ENCODE measurements at regions not wholly inside any gene's neighbourhood (a gene's known extent, or its start where the extent isn't known, plus 50 kb on each side); places are given as distances from the start of the nearest gene placed in this dataset.

DNA sequence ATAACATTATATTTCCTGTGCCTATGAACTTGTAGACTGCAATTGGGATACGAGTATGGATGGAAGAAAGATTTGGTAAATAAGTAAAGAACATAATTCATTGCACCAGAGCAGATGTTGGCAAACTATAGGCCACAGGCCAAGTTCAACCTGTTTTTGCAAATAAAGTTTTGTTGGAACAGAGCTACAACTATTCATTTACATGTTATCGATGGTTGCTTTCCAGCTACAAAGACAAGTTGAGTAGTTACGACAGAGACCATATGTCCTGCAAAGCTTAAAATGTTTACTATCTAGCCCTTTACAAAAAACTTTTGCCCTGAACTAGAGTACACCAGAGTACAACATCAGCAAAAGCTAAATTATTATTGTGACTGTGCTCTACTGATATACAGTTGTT lies 169.1 kb upstream of the DMAC1 start:
- ATAC-seq (replicated peaks in 1 of 4) (no peak), DNase-seq (no peak)
- no peak overlapping the region for H3K27ac ChIP-seq (ENCODE audit: low read length)
- Mint-ChIP-seq H3K4me3 (no peak overlapping the region), H3K9me3 (no peaks in the 10 kb centered on the region), H3K4me1 (peaks cover 20 to 25% (median 25%) of the 10 kb centered on the region in 3 donors), H3K36me3 (no peaks in the 10 kb centered on the region), H3K27ac (no peak overlapping the region), H3K27me3 (no peaks in the 10 kb centered on the region)
- H3K9me3 ChIP-seq = no peaks in the 10 kb centered on the region
- no peaks in the 10 kb centered on the region for H3K27me3 ChIP-seq (replicated peaks in 1 of 2; ENCODE audit: control insufficient read depth in 2 of 2, extremely low read depth in 1 of 2, insufficient read depth in 2 of 2, low read length in 1 of 2)
- POLR2A ChIA-PET = no interaction called here
- 100% methylated on average over 2 of the region's 3 CpGs for WGBS (ENCODE audit: insufficient coverage)
- no peak overlapping the region for H3K4me3 ChIP-seq (ENCODE audit: control insufficient read depth in 1 of 2, extremely low read depth in 1 of 2, low read length in 1 of 2)
- H3K36me3 ChIP-seq (ENCODE audit: control insufficient read depth in 2 of 2, extremely low read depth in 1 of 2, insufficient read depth in 1 of 2, low read length in 1 of 2) = no peaks in the 10 kb centered on the region
- CTCF ChIA-PET = no interaction called here
- H3K4me1 ChIP-seq (ENCODE audit: control insufficient read depth in 1 of 2, extremely low read depth in 1 of 2, insufficient read depth in 2 of 2, low read length in 2 of 2) = peaks cover 5 to 8% of the 10 kb centered on the region in 2 experiments

DNA sequence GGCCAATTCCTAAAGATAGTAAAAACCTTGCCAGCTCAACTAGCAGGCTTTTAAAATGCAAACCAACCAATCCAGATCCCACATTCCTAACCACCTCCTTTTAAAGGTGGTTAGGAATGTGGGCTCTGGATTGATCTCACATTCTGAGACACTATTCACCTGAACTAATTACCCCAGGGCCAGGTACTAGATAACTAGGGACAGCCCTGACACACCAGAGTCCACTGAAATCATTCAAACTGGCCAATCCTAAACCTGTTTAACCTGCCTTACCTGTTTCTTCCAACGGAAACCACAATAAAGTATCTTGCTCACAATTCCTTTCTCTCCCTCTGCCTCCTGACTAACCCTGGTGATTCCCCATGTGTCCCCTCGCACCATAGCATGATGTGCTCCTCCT lies 168.3 kb upstream of the DMAC1 start:
- POLR2A ChIA-PET = interaction anchor here in 1 of 2 donors (1.1 kb wide), 1 partner anchor 8 kb away, joined by 4 read pairs; no protein-coding TSS in a partner anchor

DNA sequence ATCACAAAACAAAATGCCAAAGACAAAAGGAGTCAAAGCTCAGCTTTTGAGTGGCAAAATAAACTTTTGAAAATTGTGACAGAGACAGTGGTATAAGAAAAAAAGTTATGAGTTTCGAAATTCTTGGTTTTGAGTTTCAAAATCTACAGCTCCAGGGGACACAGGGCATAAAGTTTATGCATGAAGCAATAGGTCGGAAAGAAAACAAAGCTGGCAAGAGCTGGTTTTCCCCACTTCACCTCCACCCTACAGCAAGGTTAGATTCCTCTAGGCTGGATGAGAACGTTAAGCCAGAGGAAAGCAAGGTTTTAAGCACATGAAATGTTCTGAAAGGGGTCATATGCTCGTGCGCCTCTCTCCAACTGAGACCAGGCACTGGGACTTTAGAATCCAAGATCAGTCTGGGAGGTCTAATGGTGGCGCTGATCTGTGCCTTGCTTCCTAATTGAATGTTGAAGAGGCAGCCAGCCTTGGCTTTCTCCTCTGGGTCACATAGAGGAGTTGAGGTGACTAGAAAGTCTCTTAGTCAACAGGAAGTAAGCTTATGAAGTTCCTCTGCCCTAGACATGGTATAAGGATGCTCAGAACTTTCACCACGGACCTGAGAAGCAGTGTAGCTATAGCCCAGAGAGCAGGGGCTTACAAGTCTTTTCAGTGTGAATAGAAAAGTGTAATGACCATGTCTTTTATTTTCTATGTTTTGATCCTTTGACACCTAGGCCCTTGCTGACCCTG lies 167.7 kb upstream of the DMAC1 start:
- H3K27ac Mint-ChIP-seq = peak overlapping the region in 1 of 2 donors; percentile 53
- CTCF ChIA-PET = no interaction called here

More for the DNA sequence above, 168.3 kb upstream of the DMAC1 start:
- ATAC-seq (replicated peaks in 1 of 4) = no peak
- H3K27ac ChIP-seq (ENCODE audit: low read length) = no peak overlapping the region
- CTCF ChIA-PET = no interaction called here
- DNase-seq = no peak
- peaks cover 0 to 8% of the 10 kb centered on the region in 2 experiments for H3K4me1 ChIP-seq (ENCODE audit: control insufficient read depth in 1 of 2, extremely low read depth in 1 of 2, insufficient read depth in 2 of 2, low read length in 2 of 2)
- WGBS (ENCODE audit: insufficient coverage) = 100% methylated on average over 1 of the region's 2 CpGs
- peaks cover 17 to 18% (median 17%) of the 10 kb centered on the region in 3 donors for H3K4me1 Mint-ChIP-seq
- H3K27me3 ChIP-seq (replicated peaks in 1 of 2; ENCODE audit: control insufficient read depth in 2 of 2, extremely low read depth in 1 of 2, insufficient read depth in 2 of 2, low read length in 1 of 2) = no peaks in the 10 kb centered on the region
- H3K27ac Mint-ChIP-seq = peak overlapping the region in 1 of 2 donors; percentile 53
- no peak overlapping the region for H3K4me3 ChIP-seq (ENCODE audit: control insufficient read depth in 1 of 2, extremely low read depth in 1 of 2, low read length in 1 of 2)
- no peaks in the 10 kb centered on the region for H3K36me3 Mint-ChIP-seq
- no peaks in the 10 kb centered on the region for H3K9me3 Mint-ChIP-seq
- no peak overlapping the region for H3K4me3 Mint-ChIP-seq
- H3K27me3 Mint-ChIP-seq = no peaks in the 10 kb centered on the region
- no peaks in the 10 kb centered on the region for H3K9me3 ChIP-seq
- no peaks in the 10 kb centered on the region for H3K36me3 ChIP-seq (ENCODE audit: control insufficient read depth in 2 of 2, extremely low read depth in 1 of 2, insufficient read depth in 1 of 2, low read length in 1 of 2)

DNA sequence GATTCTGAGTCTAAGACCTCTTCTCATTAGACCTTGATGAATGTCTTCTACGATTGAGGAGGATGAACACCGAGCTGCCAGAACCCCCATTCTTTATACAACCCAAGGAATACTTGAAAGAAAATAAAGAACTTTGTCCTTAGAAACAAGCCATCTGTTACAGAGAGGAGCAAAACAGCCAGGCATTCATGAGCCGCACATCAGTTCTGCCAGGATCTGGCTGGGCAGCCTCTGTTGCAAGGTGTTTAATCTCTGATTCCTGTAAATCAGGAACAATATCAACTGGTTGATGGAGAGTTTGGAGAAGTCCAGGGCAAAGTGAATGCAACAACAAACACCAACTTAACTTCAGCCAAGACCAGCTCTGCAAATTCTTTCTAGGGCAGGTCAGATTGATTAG lies 165.5 kb upstream of the DMAC1 start:
- H3K27ac ChIP-seq (ENCODE audit: low read length) = no peak overlapping the region
- Mint-ChIP-seq H3K27ac (no peak overlapping the region), H3K36me3 (no peaks in the 10 kb centered on the region), H3K4me3 (no peak overlapping the region), H3K4me1 (peaks cover 14 to 17% (median 14%) of the 10 kb centered on the region in 3 donors), H3K27me3 (no peaks in the 10 kb centered on the region), H3K9me3 (no peaks in the 10 kb centered on the region)
- H3K27me3 ChIP-seq (replicated peaks in 1 of 2; ENCODE audit: control insufficient read depth in 2 of 2, extremely low read depth in 1 of 2, insufficient read depth in 2 of 2, low read length in 1 of 2) = no peaks in the 10 kb centered on the region
- ChIA-PET CTCF (no interaction called here), POLR2A (no interaction called here)
- no peak overlapping the region for H3K4me3 ChIP-seq (ENCODE audit: control insufficient read depth in 1 of 2, extremely low read depth in 1 of 2, low read length in 1 of 2)
- no CpG with 5 or more reads among the region's 3 CpGs for WGBS (ENCODE audit: insufficient coverage)
- H3K4me1 ChIP-seq (ENCODE audit: control insufficient read depth in 1 of 2, extremely low read depth in 1 of 2, insufficient read depth in 2 of 2, low read length in 2 of 2) = peaks cover 0 to 8% of the 10 kb centered on the region in 2 experiments
- ATAC-seq (replicated peaks in 1 of 4) = no peak
- H3K9me3 ChIP-seq = no peaks in the 10 kb centered on the region
- no peaks in the 10 kb centered on the region for H3K36me3 ChIP-seq (ENCODE audit: control insufficient read depth in 2 of 2, extremely low read depth in 1 of 2, insufficient read depth in 1 of 2, low read length in 1 of 2)
- DNase-seq = no peak

More for the DNA sequence above, 167.7 kb upstream of the DMAC1 start:
- Mint-ChIP-seq H3K9me3 (no peaks in the 10 kb centered on the region), H3K4me3 (no peak overlapping the region), H3K27me3 (no peaks in the 10 kb centered on the region), H3K4me1 (peaks cover 14 to 17% (median 15%) of the 10 kb centered on the region in 3 donors), H3K36me3 (no peaks in the 10 kb centered on the region)
- Histone ChIP-seq H3K27me3 (replicated peaks in 1 of 2; ENCODE audit: control insufficient read depth in 2 of 2, extremely low read depth in 1 of 2, insufficient read depth in 2 of 2, low read length in 1 of 2) (no peaks in the 10 kb centered on the region), H3K4me3 (ENCODE audit: control insufficient read depth in 1 of 2, extremely low read depth in 1 of 2, low read length in 1 of 2) (no peak overlapping the region), H3K27ac (ENCODE audit: low read length) (no peak overlapping the region), H3K4me1 (ENCODE audit: control insufficient read depth in 1 of 2, extremely low read depth in 1 of 2, insufficient read depth in 2 of 2, low read length in 2 of 2) (peaks cover 0 to 8% of the 10 kb centered on the region in 2 experiments), H3K36me3 (ENCODE audit: control insufficient read depth in 2 of 2, extremely low read depth in 1 of 2, insufficient read depth in 1 of 2, low read length in 1 of 2) (no peaks in the 10 kb centered on the region), H3K9me3 (no peaks in the 10 kb centered on the region)
- POLR2A ChIA-PET = interaction anchor here in 1 of 2 donors (1.1 kb wide), 1 partner anchor 9 kb away, joined by 4 read pairs; no protein-coding TSS in a partner anchor
- ATAC-seq (replicated peaks in 1 of 4) (peak; percentile 63 to 96 (median 86)), DNase-seq (peak in 2 of 35 experiments; percentile 13 to 18)
- WGBS (ENCODE audit: insufficient coverage) = 78% methylated on average over 6 of the region's 7 CpGs

DNA sequence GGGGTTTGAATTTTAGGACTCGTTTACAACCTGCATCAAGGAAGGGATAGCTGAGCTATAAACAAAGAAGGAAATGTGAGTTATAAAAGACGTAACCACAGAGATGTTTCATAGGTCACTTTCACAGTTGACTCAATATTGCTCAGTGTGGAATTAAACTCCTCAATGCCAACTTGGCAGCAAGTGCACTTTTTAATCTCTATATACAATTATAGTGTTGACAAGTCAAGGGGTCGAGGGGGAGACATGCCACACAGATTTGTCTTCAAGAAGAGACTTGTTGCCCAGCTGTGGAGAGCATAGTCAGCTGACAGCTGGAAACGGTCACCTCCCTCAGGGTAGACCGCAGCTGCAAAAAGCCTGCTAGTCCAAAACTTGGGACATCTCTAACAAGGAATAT lies 163.4 kb upstream of the DMAC1 start:
- Histone ChIP-seq H3K36me3 (ENCODE audit: control insufficient read depth in 2 of 2, extremely low read depth in 1 of 2, insufficient read depth in 1 of 2, low read length in 1 of 2) (no peaks in the 10 kb centered on the region), H3K4me1 (ENCODE audit: control insufficient read depth in 1 of 2, extremely low read depth in 1 of 2, insufficient read depth in 2 of 2, low read length in 2 of 2) (peaks cover 7 to 8% of the 10 kb centered on the region in 2 experiments), H3K27ac (ENCODE audit: low read length) (no peak overlapping the region), H3K9me3 (no peaks in the 10 kb centered on the region), H3K27me3 (replicated peaks in 1 of 2; ENCODE audit: control insufficient read depth in 2 of 2, extremely low read depth in 1 of 2, insufficient read depth in 2 of 2, low read length in 1 of 2) (no peaks in the 10 kb centered on the region), H3K4me3 (ENCODE audit: control insufficient read depth in 1 of 2, extremely low read depth in 1 of 2, low read length in 1 of 2) (no peak overlapping the region)
- ATAC-seq (replicated peaks in 1 of 4) (no peak), DNase-seq (no peak)
- Mint-ChIP-seq H3K9me3 (no peaks in the 10 kb centered on the region), H3K36me3 (no peaks in the 10 kb centered on the region), H3K27ac (no peak overlapping the region), H3K27me3 (no peaks in the 10 kb centered on the region), H3K4me1 (peaks cover 20 to 29% (median 21%) of the 10 kb centered on the region in 3 donors), H3K4me3 (no peak overlapping the region)
- POLR2A ChIA-PET = no interaction called here
- 95% methylated on average over 2 of the region's 5 CpGs for WGBS (ENCODE audit: insufficient coverage)
- CTCF ChIA-PET = no interaction called here

DNA sequence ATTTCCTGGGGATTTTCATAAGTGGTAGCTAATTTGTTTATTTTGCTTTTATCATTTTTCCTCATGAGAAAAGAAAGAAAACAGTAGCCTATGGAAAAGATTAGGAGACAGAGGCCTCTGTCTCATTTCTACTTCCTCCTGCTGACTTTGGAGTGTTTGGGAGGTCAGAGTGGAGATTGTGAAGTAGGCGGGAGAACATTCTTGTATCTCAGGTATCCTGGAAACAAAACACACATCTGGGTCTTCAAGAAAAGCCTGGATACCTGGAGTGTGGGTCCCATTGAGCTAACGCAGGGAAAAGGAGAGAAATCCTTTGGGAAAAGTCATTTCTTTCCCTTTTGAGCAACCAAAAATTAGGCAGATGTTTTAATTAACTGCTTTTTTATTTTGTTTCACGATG lies 161.5 kb upstream of the DMAC1 start:
- Histone ChIP-seq H3K27ac (ENCODE audit: low read length) (no peak overlapping the region), H3K4me3 (ENCODE audit: control insufficient read depth in 1 of 2, extremely low read depth in 1 of 2, low read length in 1 of 2) (no peak overlapping the region), H3K4me1 (ENCODE audit: control insufficient read depth in 1 of 2, extremely low read depth in 1 of 2, insufficient read depth in 2 of 2, low read length in 2 of 2) (peaks cover 0 to 7% of the 10 kb centered on the region in 2 experiments), H3K9me3 (no peaks in the 10 kb centered on the region), H3K36me3 (ENCODE audit: control insufficient read depth in 2 of 2, extremely low read depth in 1 of 2, insufficient read depth in 1 of 2, low read length in 1 of 2) (no peaks in the 10 kb centered on the region), H3K27me3 (replicated peaks in 1 of 2; ENCODE audit: control insufficient read depth in 2 of 2, extremely low read depth in 1 of 2, insufficient read depth in 2 of 2, low read length in 1 of 2) (no peaks in the 10 kb centered on the region)
- peaks cover 7 to 18% (median 8%) of the 10 kb centered on the region in 3 donors for H3K4me1 Mint-ChIP-seq
- DNase-seq (no peak), ATAC-seq (replicated peaks in 1 of 4) (no peak)
- no peak overlapping the region for H3K4me3 Mint-ChIP-seq
- H3K36me3 Mint-ChIP-seq = no peaks in the 10 kb centered on the region
- ChIA-PET CTCF (interaction anchor here in 1 of 2 donors (1.2 kb wide), 1 partner anchor 17 kb away, joined by 4 read pairs; no protein-coding TSS in a partner anchor), POLR2A (interaction anchor here in 1 of 2 donors (0.7 kb wide), 1 partner anchor 110 kb away, joined by 3 read pairs; no protein-coding TSS in a partner anchor)
- 78% methylated on average over 1 of the region's 3 CpGs for WGBS (ENCODE audit: insufficient coverage)
- no peak overlapping the region for H3K27ac Mint-ChIP-seq
- no peaks in the 10 kb centered on the region for H3K9me3 Mint-ChIP-seq
- no peaks in the 10 kb centered on the region for H3K27me3 Mint-ChIP-seq
